ENCODE measurements at regions not wholly inside any gene's neighbourhood (a gene's known extent, or its start where the extent isn't known, plus 50 kb on each side); places are given as distances from the start of the nearest gene placed in this dataset.

- no peak for DNase-seq (ENCODE audit: low read depth)
Measured at GRCh38 chr11:19472679-19473078, 231.9 kb upstream of the E2F8 start.

GRCh38 chr11:19467904-19468303 is 227.2 kb upstream of the E2F8 start:
- no peak for DNase-seq (ENCODE audit: low read depth)

GRCh38 chr11:19466314-19466713 is 225.6 kb upstream of the E2F8 start:
- no peak for DNase-seq (ENCODE audit: low read depth)

GRCh38 chr11:19463976-19464375 is 223.2 kb upstream of the E2F8 start:
- DNase-seq (ENCODE audit: low read depth) = no peak

- no peak for DNase-seq (ENCODE audit: low read depth)
Measured at GRCh38 chr11:19460718-19461405, 220.1 kb upstream of the E2F8 start.

- no peak for DNase-seq (ENCODE audit: low read depth)
Measured at GRCh38 chr11:19459240-19459639, 218.5 kb upstream of the E2F8 start.

- no peak for DNase-seq (ENCODE audit: low read depth)
Measured at GRCh38 chr11:19458721-19459120, 218.0 kb upstream of the E2F8 start.

GRCh38 chr11:19458231-19458630 is 217.5 kb upstream of the E2F8 start:
- DNase-seq (ENCODE audit: low read depth) = no peak

GRCh38 chr11:19455731-19456130 is 215.0 kb upstream of the E2F8 start:
- DNase-seq (ENCODE audit: low read depth) = no peak

- DNase-seq (ENCODE audit: low read depth) = no peak
Measured at GRCh38 chr11:19453651-19454257, 213.0 kb upstream of the E2F8 start.

- DNase-seq (ENCODE audit: low read depth) = no peak
Measured at GRCh38 chr11:19451609-19452008, 210.9 kb upstream of the E2F8 start.

GRCh38 chr11:19450282-19450681 is 209.5 kb upstream of the E2F8 start:
- no peak for DNase-seq (ENCODE audit: low read depth)

- no peak for DNase-seq (ENCODE audit: low read depth)
Measured at GRCh38 chr11:19448651-19449050, 207.9 kb upstream of the E2F8 start.

- no peak for DNase-seq (ENCODE audit: low read depth)
Measured at GRCh38 chr11:19447150-19447566, 206.4 kb upstream of the E2F8 start.

- DNase-seq (ENCODE audit: low read depth) = no peak
Measured at GRCh38 chr11:19445771-19446170, 205.0 kb upstream of the E2F8 start.

GRCh38 chr11:19444231-19444630 is 203.5 kb upstream of the E2F8 start:
- no peak for DNase-seq (ENCODE audit: low read depth)

- DNase-seq (ENCODE audit: low read depth) = no peak
Measured at GRCh38 chr11:19442554-19442910, 201.8 kb upstream of the E2F8 start.

- DNase-seq (ENCODE audit: low read depth) = no peak
Measured at GRCh38 chr11:19441752-19442553, 201.2 kb upstream of the E2F8 start.

- DNase-seq (ENCODE audit: low read depth) = no peak
Measured at GRCh38 chr11:19441288-19441687, 200.5 kb upstream of the E2F8 start.

GRCh38 chr11:19437760-19438159 is 197.0 kb upstream of the E2F8 start:
- no peak for DNase-seq (ENCODE audit: low read depth)

- no peak for DNase-seq (ENCODE audit: low read depth)
Measured at GRCh38 chr11:19436932-19437331, 196.2 kb upstream of the E2F8 start.

GRCh38 chr11:19435306-19435989 is 194.7 kb upstream of the E2F8 start:
- DNase-seq (ENCODE audit: low read depth) = no peak

- no peak for DNase-seq (ENCODE audit: low read depth)
Measured at GRCh38 chr11:19433791-19434190, 193.0 kb upstream of the E2F8 start.
